B cell (primary cell): ENCODE measurements at regions not wholly inside any gene's neighbourhood (a gene's known extent, or its start where the extent isn't known, plus 50 kb on each side); places are given as distances from the start of the nearest gene placed in this dataset.

Experiments used
- ATAC-seq: fragments of 200-7000 bp; cut with Tn5 transposase; one replicate; pipeline ENCODE4 v1.10.0; 2021; ENCODE audit warnings: low read depth, mild to moderate bottlenecking, moderate number of reproducible peaks, moderate library complexity
- CTCF ChIA-PET: fragments of 350-600 bp; sonication (Branson Sonifier 250); formaldehyde crosslinking; loops from one replicate; lab custom pipeline; 2021; ENCODE audit warnings: antibody characterized with exemption, inconsistent platforms; lab: Charles Lee
- POLR2A ChIA-PET: fragments of 350-600 bp; sonication (Branson Sonifier 250); formaldehyde crosslinking; loops from one replicate; lab custom pipeline; 2021; ENCODE audit warnings: antibody characterized with exemption; lab: Charles Lee
- DNase-seq: peaks from one replicate; pipeline ENCODE4 v3.0.0; 2013
- H2AFZ ChIP-seq: 2 replicates; pipeline ENCODE4 v1.6.1; 2012; ENCODE audit warnings: mild to moderate bottlenecking, low read depth, low read length; ENCODE audit not compliant: insufficient read depth, poor library complexity, severe bottlenecking
- H3K27ac ChIP-seq, 2 donors: 1 replicate in 1 of 2; 2 replicates in 1 of 2; pipeline ENCODE4 v1.5.1; 2012 to 2013; ENCODE audit warnings: low read length in 2 of 2, mild to moderate bottlenecking in 2 of 2, moderate library complexity in 1 of 2
- H3K27me3 ChIP-seq, 4 experiments: fragments of 200-600 bp in 1 of 4; sonication (generic) in 1 of 4; replicated peaks in 1 of 4; 1 replicate in 2 of 4; 2 replicates in 2 of 4; pipeline versions ENCODE4 v1.6.1 to v1.7.0; 2013 to 2016; ENCODE audit warnings: low read length in 3 of 4, mild to moderate bottlenecking in 2 of 4, mixed read lengths in 1 of 4, moderate library complexity in 1 of 4; ENCODE audit not compliant: insufficient read depth in 4 of 4, control insufficient read depth in 3 of 4; ENCODE audit errors: control extremely low read depth in 1 of 4
- H3K36me3 ChIP-seq, 2 experiments: replicated peaks in 1 of 2; 1 replicate in 1 of 2; 2 replicates in 1 of 2; pipeline versions ENCODE4 v1.6.1 to v1.7.1; 2013; ENCODE audit warnings: low read length in 1 of 2; ENCODE audit not compliant: insufficient read depth in 2 of 2, control insufficient read depth in 1 of 2; ENCODE audit errors: control extremely low read depth in 1 of 2, extremely low read depth in 1 of 2
- H3K4me1 ChIP-seq, 2 donors: fragments of 200-600 bp in 1 of 2; sonication (generic) in 1 of 2; 1 replicate in 1 of 2; 2 replicates in 1 of 2; pipeline versions ENCODE4 v1.5.1 to v1.6.1; 2013 to 2017; ENCODE audit warnings: low read length in 2 of 2; ENCODE audit not compliant: control insufficient read depth in 2 of 2, insufficient read depth in 2 of 2
- H3K4me2 ChIP-seq: replicated peaks from 2 replicates; pipeline ENCODE3; 2012; ENCODE audit warnings: mild to moderate bottlenecking, low read depth, low read length; ENCODE audit not compliant: poor library complexity, severe bottlenecking
- H3K4me3 ChIP-seq, 5 experiments: fragments of 200-600 bp in 1 of 5; sonication (generic) in 1 of 5; 1 replicate in 3 of 5; 2 replicates in 2 of 5; pipeline versions ENCODE4 v1.5.1 to v1.7.0; 2011 to 2016; ENCODE audit warnings: low read length in 4 of 5, mild to moderate bottlenecking in 4 of 5, low read depth in 2 of 5, control low read depth in 1 of 5, moderate library complexity in 1 of 5; ENCODE audit not compliant: insufficient read depth in 1 of 5; ENCODE audit errors: control extremely low read depth in 1 of 5, extremely low read depth in 1 of 5
- H3K79me2 ChIP-seq: fragments of 200-600 bp; sonication (generic); one replicate; pipeline ENCODE4 v1.6.0; 2016; ENCODE audit warnings: low read length; ENCODE audit not compliant: control insufficient read depth, insufficient read depth
- H3K9ac ChIP-seq: fragments of 200-600 bp; sonication (generic); 2 replicates; pipeline ENCODE4 v1.6.1; 2017; ENCODE audit warnings: mild to moderate bottlenecking, low read length, moderate library complexity
- H3K9me3 ChIP-seq, 3 donors: one replicate each; pipeline versions ENCODE4 v1.6.1 to v1.7.1; 2013; ENCODE audit warnings: low read length in 2 of 3; ENCODE audit not compliant: control insufficient read depth in 2 of 3, insufficient read depth in 1 of 3; ENCODE audit errors: control extremely low read depth in 1 of 3
- H4K20me1 ChIP-seq: 2 replicates; pipeline ENCODE4 v1.6.0; 2012; ENCODE audit warnings: mild to moderate bottlenecking, low read length; ENCODE audit not compliant: insufficient read depth, control insufficient read depth, poor library complexity, severe bottlenecking
- H3K27ac Mint-ChIP-seq: one replicate; pipeline ENCODE4 v1.8.0; 2021; ENCODE audit warnings: mixed read lengths
- H3K27me3 Mint-ChIP-seq: one replicate; pipeline ENCODE4 v1.8.0; 2021; ENCODE audit warnings: mixed read lengths
- H3K4me1 Mint-ChIP-seq: one replicate; pipeline ENCODE4 v1.8.0; 2021; ENCODE audit warnings: mixed read lengths
- H3K4me3 Mint-ChIP-seq: one replicate; pipeline ENCODE4 v1.8.0; 2021; ENCODE audit warnings: mixed read lengths
- H3K9me3 Mint-ChIP-seq: one replicate; pipeline ENCODE4 v1.8.0; 2022; ENCODE audit warnings: mixed read lengths; ENCODE audit not compliant: insufficient read depth
- EZH2 ChIP-seq: IDR thresholded peaks from 2 replicates; pipeline ENCODE4 v1.6.1; 2012; ENCODE audit warnings: borderline replicate concordance, low read depth, mild to moderate bottlenecking, moderate library complexity, low read length; ENCODE audit not compliant: insufficient read depth, poor library complexity, severe bottlenecking
- WGBS: methylation state at CpG from one replicate; pipeline ENCODE4 v1.1.5; 2013; ENCODE audit warnings: missing lambda C conversion rate; ENCODE audit not compliant: insufficient coverage; 5-methylcytosine and 5-hydroxymethylcytosine counted together
- intact Hi-C: fragments of 100-400 bp; cut with micrococcal nuclease; formaldehyde crosslinking; loops from one replicate; pipeline ENCODE4 v1.10.0; 2022
- TF ChIP-seq, protein P1 (sequence below): fragments of 200-600 bp; IDR thresholded peaks from one replicate; pipeline ENCODE4 v1.8.0; 2022; ENCODE audit warnings: antibody characterized with exemption, mild to moderate bottlenecking

DNA sequence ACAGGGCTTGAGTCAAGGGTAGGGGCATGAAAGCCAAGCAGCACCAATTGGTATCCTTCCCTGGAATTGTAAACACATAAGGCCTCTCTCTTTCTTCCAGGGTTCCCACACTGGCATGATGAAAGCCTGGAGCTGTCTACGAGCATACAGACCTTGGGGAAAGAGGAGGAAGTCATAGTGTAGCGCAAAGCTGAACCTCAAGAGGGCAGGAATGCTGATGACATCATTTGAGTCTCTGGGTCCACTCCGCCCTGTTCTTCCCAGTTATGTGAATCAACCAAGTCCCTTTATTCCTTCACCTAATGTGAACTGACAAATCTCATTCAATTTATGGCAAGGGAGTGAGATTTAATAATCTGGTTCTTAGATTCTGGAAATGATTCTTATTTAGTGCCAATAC, 266.4 kb upstream of the NCAM1 start:
- TF ChIP-seq, protein P1, sequence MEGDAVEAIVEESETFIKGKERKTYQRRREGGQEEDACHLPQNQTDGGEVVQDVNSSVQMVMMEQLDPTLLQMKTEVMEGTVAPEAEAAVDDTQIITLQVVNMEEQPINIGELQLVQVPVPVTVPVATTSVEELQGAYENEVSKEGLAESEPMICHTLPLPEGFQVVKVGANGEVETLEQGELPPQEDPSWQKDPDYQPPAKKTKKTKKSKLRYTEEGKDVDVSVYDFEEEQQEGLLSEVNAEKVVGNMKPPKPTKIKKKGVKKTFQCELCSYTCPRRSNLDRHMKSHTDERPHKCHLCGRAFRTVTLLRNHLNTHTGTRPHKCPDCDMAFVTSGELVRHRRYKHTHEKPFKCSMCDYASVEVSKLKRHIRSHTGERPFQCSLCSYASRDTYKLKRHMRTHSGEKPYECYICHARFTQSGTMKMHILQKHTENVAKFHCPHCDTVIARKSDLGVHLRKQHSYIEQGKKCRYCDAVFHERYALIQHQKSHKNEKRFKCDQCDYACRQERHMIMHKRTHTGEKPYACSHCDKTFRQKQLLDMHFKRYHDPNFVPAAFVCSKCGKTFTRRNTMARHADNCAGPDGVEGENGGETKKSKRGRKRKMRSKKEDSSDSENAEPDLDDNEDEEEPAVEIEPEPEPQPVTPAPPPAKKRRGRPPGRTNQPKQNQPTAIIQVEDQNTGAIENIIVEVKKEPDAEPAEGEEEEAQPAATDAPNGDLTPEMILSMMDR = no peak
- TF ChIP-seq EZH2 = no peak
- WGBS = 89% methylated on average over 2 of the region's 3 CpGs
- peaks cover 0 to 2% (median 0%) of the 10 kb centered on the region in 4 experiments for H3K27me3 ChIP-seq
- H3K9me3 ChIP-seq = peaks cover 0 to 3% (median 0%) of the 10 kb centered on the region in 3 donors
- no peak overlapping the region for H3K4me3 ChIP-seq
- no peaks in the 10 kb centered on the region for H3K36me3 ChIP-seq
- intact Hi-C loops = no loop called here
- H3K4me1 ChIP-seq = no peaks in the 10 kb centered on the region
- no peak overlapping the region for H2AFZ ChIP-seq
- H3K4me3 Mint-ChIP-seq = no peak overlapping the region
- no peaks in the 10 kb centered on the region for H3K9me3 Mint-ChIP-seq
- H3K4me1 Mint-ChIP-seq = no peaks in the 10 kb centered on the region
- H3K27ac ChIP-seq = no peak overlapping the region
- ChIA-PET POLR2A (no interaction called here), CTCF (no interaction called here)
- no peaks in the 10 kb centered on the region for H4K20me1 ChIP-seq
- H3K27ac Mint-ChIP-seq = no peak overlapping the region
- no peaks in the 10 kb centered on the region for H3K27me3 Mint-ChIP-seq
- H3K9ac ChIP-seq = no peak overlapping the region
- no peaks in the 10 kb centered on the region for H3K79me2 ChIP-seq
- ATAC-seq (no peak), DNase-seq (no peak)
- H3K4me2 ChIP-seq = no peak overlapping the region

DNA sequence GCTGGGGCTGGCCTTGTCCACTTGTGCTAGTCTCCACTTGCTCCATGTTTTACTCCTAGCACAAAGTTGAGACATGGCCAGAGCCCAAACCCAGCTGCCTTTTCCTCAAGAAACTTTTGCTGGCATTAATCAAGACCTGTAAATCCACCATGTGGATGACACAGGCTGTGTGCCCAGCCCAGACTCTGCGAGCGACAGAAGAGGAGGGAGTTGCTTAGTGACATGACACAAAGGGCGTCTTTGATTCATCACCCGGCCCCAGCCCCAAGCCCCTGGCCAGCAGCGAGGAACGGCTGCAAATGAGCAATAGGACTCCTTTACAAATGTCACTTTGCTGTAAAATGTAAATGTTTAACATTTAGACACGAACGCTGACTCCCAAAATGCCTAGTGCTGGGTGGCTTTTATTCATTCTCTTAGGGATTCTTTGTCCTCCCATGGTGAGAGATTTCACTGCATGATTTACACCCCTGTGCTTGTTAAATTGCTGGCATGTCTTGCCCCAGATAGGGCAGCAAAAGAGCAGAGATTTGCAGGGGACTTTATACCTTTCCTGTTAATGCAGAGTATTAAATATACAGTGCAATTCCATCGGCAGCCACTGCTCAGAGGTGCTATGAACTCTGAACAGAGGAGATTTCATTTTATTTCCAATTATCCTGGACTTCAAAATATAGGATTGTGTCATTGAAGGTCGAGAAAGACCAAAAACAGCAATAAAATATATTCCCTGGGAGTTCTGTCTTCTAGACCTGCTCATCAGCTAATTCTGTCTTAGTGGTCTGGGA, 263.6 kb upstream of the NCAM1 start:
- TF ChIP-seq, protein P1 = no peak
- TF ChIP-seq EZH2 = no peak
- Histone ChIP-seq H3K4me1 (no peaks in the 10 kb centered on the region), H3K9me3 (peaks cover 0 to 3% (median 0%) of the 10 kb centered on the region in 3 donors), H4K20me1 (no peaks in the 10 kb centered on the region), H3K9ac (no peak overlapping the region), H3K27me3 (peaks cover 0 to 2% (median 0%) of the 10 kb centered on the region in 4 experiments), H3K27ac (no peak overlapping the region), H3K4me2 (no peak overlapping the region), H3K4me3 (no peak overlapping the region), H2AFZ (no peak overlapping the region), H3K79me2 (no peaks in the 10 kb centered on the region), H3K36me3 (no peaks in the 10 kb centered on the region)
- ChIA-PET POLR2A (no interaction called here), CTCF (no interaction called here)
- intact Hi-C loops = no loop called here
- 64% methylated on average over 3 of the region's 10 CpGs for WGBS
- no peak overlapping the region for H3K4me3 Mint-ChIP-seq
- H3K27ac Mint-ChIP-seq = no peak overlapping the region
- H3K27me3 Mint-ChIP-seq = no peaks in the 10 kb centered on the region
- no peak for DNase-seq
- no peak for ATAC-seq
- H3K4me1 Mint-ChIP-seq = no peaks in the 10 kb centered on the region
- H3K9me3 Mint-ChIP-seq = no peaks in the 10 kb centered on the region
